Gastroesophageal sphincter (tissue), 3 donors: ENCODE measurements at regions not wholly inside any gene's neighbourhood (a gene's known extent, or its start where the extent isn't known, plus 50 kb on each side); places are given as distances from the start of the nearest gene placed in this dataset.

ENCODE experiments used
- EP300 ChIP-seq: sonication (generic); formaldehyde crosslinking; IDR thresholded peaks from one replicate; pipeline ENCODE4 v1.6.1; 2017; ENCODE audit warnings: antibody characterized with exemption, mild to moderate bottlenecking
- POLR2A ChIP-seq, 2 donors: fragments of 450-650 bp; IDR thresholded peaks; one replicate each; pipeline ENCODE4 v1.6.1; 2017; ENCODE audit warnings: antibody characterized with exemption in 2 of 2, mild to moderate bottlenecking in 2 of 2, moderate library complexity in 1 of 2
- POLR2AphosphoS5 ChIP-seq: sonication (generic); formaldehyde crosslinking; IDR thresholded peaks from one replicate; pipeline ENCODE4 v1.6.1; 2017; ENCODE audit warnings: antibody characterized with exemption
- TF ChIP-seq, protein P1 (sequence below), 4 experiments: fragments of 200-600 bp in 2 of 4; fragments of 450-650 bp in 2 of 4; sonication (generic) in 1 of 4; IDR thresholded peaks; one replicate each; pipeline ENCODE4 v1.5.1; 2017 to 2019; ENCODE audit warnings: antibody characterized with exemption in 4 of 4, mild to moderate bottlenecking in 2 of 4, moderate library complexity in 2 of 4

DNA sequence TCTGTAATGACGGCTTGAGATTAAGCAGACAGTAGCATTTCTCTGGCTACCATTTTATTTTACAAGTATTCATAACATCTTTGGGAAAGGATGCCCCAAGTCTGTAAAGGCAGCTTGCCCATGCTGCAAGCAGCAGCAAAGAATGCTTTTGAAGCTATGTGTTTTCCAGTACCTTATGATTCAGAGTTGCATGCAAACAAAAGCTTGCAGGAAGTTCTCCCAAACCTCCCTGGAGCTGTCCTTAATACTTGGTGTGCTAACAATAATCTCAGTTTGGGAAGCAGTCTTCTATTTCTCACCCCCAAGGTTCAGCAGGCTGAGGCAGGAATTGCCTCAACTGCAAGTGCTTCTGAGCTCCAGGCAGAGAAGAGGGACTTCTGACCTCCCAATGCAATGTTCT, 60.8 kb downstream of the CCNA1 start:
- TF ChIP-seq, protein P1, sequence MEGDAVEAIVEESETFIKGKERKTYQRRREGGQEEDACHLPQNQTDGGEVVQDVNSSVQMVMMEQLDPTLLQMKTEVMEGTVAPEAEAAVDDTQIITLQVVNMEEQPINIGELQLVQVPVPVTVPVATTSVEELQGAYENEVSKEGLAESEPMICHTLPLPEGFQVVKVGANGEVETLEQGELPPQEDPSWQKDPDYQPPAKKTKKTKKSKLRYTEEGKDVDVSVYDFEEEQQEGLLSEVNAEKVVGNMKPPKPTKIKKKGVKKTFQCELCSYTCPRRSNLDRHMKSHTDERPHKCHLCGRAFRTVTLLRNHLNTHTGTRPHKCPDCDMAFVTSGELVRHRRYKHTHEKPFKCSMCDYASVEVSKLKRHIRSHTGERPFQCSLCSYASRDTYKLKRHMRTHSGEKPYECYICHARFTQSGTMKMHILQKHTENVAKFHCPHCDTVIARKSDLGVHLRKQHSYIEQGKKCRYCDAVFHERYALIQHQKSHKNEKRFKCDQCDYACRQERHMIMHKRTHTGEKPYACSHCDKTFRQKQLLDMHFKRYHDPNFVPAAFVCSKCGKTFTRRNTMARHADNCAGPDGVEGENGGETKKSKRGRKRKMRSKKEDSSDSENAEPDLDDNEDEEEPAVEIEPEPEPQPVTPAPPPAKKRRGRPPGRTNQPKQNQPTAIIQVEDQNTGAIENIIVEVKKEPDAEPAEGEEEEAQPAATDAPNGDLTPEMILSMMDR (IDR thresholded peaks at IDR 0.05) = no peak
- TF ChIP-seq POLR2A (IDR thresholded peaks at IDR 0.05) (no peak), EP300 (no peak), POLR2AphosphoS5 (no peak)
